Neuronal stem cell (in vitro differentiated cells): ENCODE measurements at regions not wholly inside any gene's neighbourhood (a gene's known extent, or its start where the extent isn't known, plus 50 kb on each side); places are given as distances from the start of the nearest gene placed in this dataset.

Source experiments
- DNase-seq: peaks from one replicate; pipeline ENCODE4 v3.0.0-alpha.2; 2013; ENCODE audit warnings: low spot score
- H2AFZ ChIP-seq: one replicate; pipeline ENCODE4 v1.6.1; 2013; ENCODE audit warnings: mild to moderate bottlenecking, low read length, inconsistent platforms
- H2AK5ac ChIP-seq: 2 replicates; pipeline ENCODE4 v1.6.1; 2013; ENCODE audit warnings: low read depth, mild to moderate bottlenecking, inconsistent platforms, low read length, moderate library complexity, mixed read lengths
- H2BK120ac ChIP-seq: 2 replicates; pipeline ENCODE4 v1.6.1; 2013; ENCODE audit warnings: low read depth, mild to moderate bottlenecking, inconsistent platforms, low read length, moderate library complexity, mixed read lengths
- H2BK12ac ChIP-seq: one replicate; pipeline ENCODE4 v1.6.1; 2013; ENCODE audit warnings: low read length, inconsistent platforms
- H2BK15ac ChIP-seq: 2 replicates; pipeline ENCODE4 v1.6.1; 2013; ENCODE audit warnings: mild to moderate bottlenecking, low read length, inconsistent platforms, mixed read lengths
- H2BK5ac ChIP-seq: one replicate; pipeline ENCODE4 v1.6.1; 2013; ENCODE audit warnings: inconsistent platforms, mild to moderate bottlenecking, low read length, moderate library complexity
- H3K14ac ChIP-seq: one replicate; pipeline ENCODE4 v1.6.1; 2013; ENCODE audit warnings: low read length, inconsistent platforms
- H3K18ac ChIP-seq: 2 replicates; pipeline ENCODE4 v1.6.1; 2013; ENCODE audit warnings: low read length, inconsistent platforms
- H3K23ac ChIP-seq: 2 replicates; pipeline ENCODE4 v1.6.1; 2013; ENCODE audit warnings: low read depth, mild to moderate bottlenecking, mixed read lengths, low read length, inconsistent platforms; ENCODE audit not compliant: poor library complexity
- H3K27ac ChIP-seq: replicated peaks from 3 replicates; pipeline ENCODE4 v1.5.1; 2013; ENCODE audit warnings: low read length, inconsistent platforms
- H3K27me3 ChIP-seq, 3 experiments: 2 replicates each; pipeline ENCODE4 v1.6.1; 2013; ENCODE audit warnings: low read length in 3 of 3, mild to moderate bottlenecking in 2 of 3, inconsistent platforms in 1 of 3, low read depth in 1 of 3, mixed read lengths in 1 of 3, moderate library complexity in 1 of 3; ENCODE audit not compliant: control insufficient read depth in 3 of 3, insufficient read depth in 3 of 3
- H3K36me3 ChIP-seq, 2 donors: replicated peaks in 1 of 2; 2 replicates each; pipeline ENCODE4 v1.6.1; 2013; ENCODE audit warnings: low read length in 2 of 2; ENCODE audit not compliant: control insufficient read depth in 2 of 2, insufficient read depth in 2 of 2
- H3K4ac ChIP-seq: 2 replicates; pipeline ENCODE4 v1.6.1; 2013; ENCODE audit warnings: inconsistent platforms, mild to moderate bottlenecking, low read length, moderate library complexity
- H3K4me1 ChIP-seq, 2 donors: 1 replicate in 1 of 2; 2 replicates in 1 of 2; pipeline ENCODE4 v1.6.1; 2013; ENCODE audit warnings: low read length in 2 of 2, low read depth in 1 of 2; ENCODE audit not compliant: control insufficient read depth in 2 of 2, insufficient read depth in 1 of 2
- H3K4me2 ChIP-seq: one replicate; pipeline ENCODE4 v1.6.1; 2013; ENCODE audit warnings: mild to moderate bottlenecking, low read length, inconsistent platforms; ENCODE audit not compliant: insufficient read depth, poor library complexity, severe bottlenecking
- H3K4me3 ChIP-seq, 2 donors: 2 replicates each; pipeline ENCODE4 v1.5.1; 2013; ENCODE audit warnings: low read length in 2 of 2, mild to moderate bottlenecking in 2 of 2, inconsistent platforms in 1 of 2, moderate library complexity in 1 of 2
- H3K79me1 ChIP-seq: one replicate; pipeline ENCODE4 v1.6.1; 2013; ENCODE audit warnings: low read depth, mild to moderate bottlenecking, inconsistent platforms, low read length, moderate library complexity
- H3K9ac ChIP-seq: one replicate; pipeline ENCODE4 v1.6.1; 2013; ENCODE audit warnings: mild to moderate bottlenecking, low read depth, low read length, inconsistent platforms; ENCODE audit not compliant: poor library complexity
- H3K9me3 ChIP-seq, 2 donors: replicated peaks in 1 of 2; 2 replicates each; pipeline versions ENCODE3 to v1.6.1; 2013; ENCODE audit warnings: low read length in 2 of 2, mild to moderate bottlenecking in 2 of 2, inconsistent platforms in 1 of 2, low read depth in 1 of 2, mixed read lengths in 1 of 2, moderate library complexity in 1 of 2; ENCODE audit not compliant: control insufficient read depth in 2 of 2, insufficient read depth in 1 of 2
- H4K8ac ChIP-seq: one replicate; pipeline ENCODE4 v1.6.1; 2013; ENCODE audit warnings: low read depth, mild to moderate bottlenecking, inconsistent platforms, low read length, moderate library complexity
- H4K91ac ChIP-seq: one replicate; pipeline ENCODE4 v1.6.1; 2013; ENCODE audit warnings: low read length, low read depth, mild to moderate bottlenecking, inconsistent platforms; ENCODE audit not compliant: poor library complexity
- WGBS, 2 donors: extraction: QIAGEN DNeasy Blood & Tissue Kit; methylation state at CpG; one replicate each; pipeline ENCODE4 v1.1.7; 2013; ENCODE audit warnings: missing lambda C conversion rate in 2 of 2, mixed read lengths in 1 of 2; ENCODE audit not compliant: insufficient read length in 2 of 2, insufficient replicate concordance in 1 of 2; ENCODE audit errors: extremely low coverage in 2 of 2; 5-methylcytosine and 5-hydroxymethylcytosine counted together

GRCh38 chr11:95432714-95433503 is 201.9 kb upstream of the SESN3 start:
- H3K14ac ChIP-seq = no peak overlapping the region
- H3K36me3 ChIP-seq = no peaks in the 10 kb centered on the region
- H2BK12ac ChIP-seq = no peak overlapping the region
- no peaks in the 10 kb centered on the region for H3K4me1 ChIP-seq
- H3K27me3 ChIP-seq = no peaks in the 10 kb centered on the region
- H3K4ac ChIP-seq = no peak overlapping the region
- no peak overlapping the region for H4K8ac ChIP-seq
- H2BK15ac ChIP-seq = no peak overlapping the region
- no peak overlapping the region for H3K4me2 ChIP-seq
- H2BK120ac ChIP-seq = no peak overlapping the region
- no CpG with 5 or more reads among the region's 4 CpGs for WGBS, 2 donors
- H3K9me3 ChIP-seq = no peaks in the 10 kb centered on the region
- H3K23ac ChIP-seq = no peak overlapping the region
- no peak overlapping the region for H4K91ac ChIP-seq
- H3K9ac ChIP-seq = no peak overlapping the region
- no peak overlapping the region for H2AK5ac ChIP-seq
- no peak overlapping the region for H3K18ac ChIP-seq
- no peak overlapping the region for H2BK5ac ChIP-seq
- H2AFZ ChIP-seq = no peak overlapping the region
- no peak for DNase-seq
- H3K27ac ChIP-seq = no peak overlapping the region
- no peaks in the 10 kb centered on the region for H3K79me1 ChIP-seq
- H3K4me3 ChIP-seq = no peak overlapping the region

- Histone ChIP-seq H3K79me1 (no peaks in the 10 kb centered on the region), H2AFZ (no peak overlapping the region), H3K27ac (no peak overlapping the region), H4K91ac (no peak overlapping the region), H4K8ac (no peak overlapping the region), H3K27me3 (no peaks in the 10 kb centered on the region), H2BK120ac (no peak overlapping the region), H3K14ac (no peak overlapping the region), H2BK15ac (no peak overlapping the region), H3K18ac (no peak overlapping the region), H3K9ac (no peak overlapping the region), H3K4me3 (no peak overlapping the region), H3K4ac (no peak overlapping the region), H3K23ac (no peak overlapping the region), H3K4me2 (no peak overlapping the region), H3K4me1 (no peaks in the 10 kb centered on the region), H3K9me3 (no peaks in the 10 kb centered on the region), H2BK5ac (no peak overlapping the region), H2BK12ac (no peak overlapping the region), H3K36me3 (no peaks in the 10 kb centered on the region), H2AK5ac (no peak overlapping the region)
- no peak for DNase-seq
- no CpG with 5 or more reads among the region's 1 CpG for WGBS, 2 donors
Measured at GRCh38 chr11:95429376-95429907, 198.4 kb upstream of the SESN3 start.

GRCh38 chr11:95426823-95427462 is 195.9 kb upstream of the SESN3 start:
- Histone ChIP-seq H3K4me3 (no peak overlapping the region), H3K4ac (no peak overlapping the region), H3K27ac (no peak overlapping the region), H3K4me1 (no peaks in the 10 kb centered on the region), H3K23ac (no peak overlapping the region), H4K91ac (no peak overlapping the region), H3K4me2 (no peak overlapping the region), H4K8ac (no peak overlapping the region), H3K18ac (no peak overlapping the region), H3K79me1 (no peaks in the 10 kb centered on the region), H3K9me3 (no peaks in the 10 kb centered on the region), H3K27me3 (no peaks in the 10 kb centered on the region), H3K9ac (no peak overlapping the region), H2BK5ac (no peak overlapping the region), H2BK12ac (no peak overlapping the region), H2BK120ac (no peak overlapping the region), H3K14ac (no peak overlapping the region), H2BK15ac (no peak overlapping the region), H2AFZ (no peak overlapping the region), H3K36me3 (no peaks in the 10 kb centered on the region), H2AK5ac (no peak overlapping the region)
- no CpG with 5 or more reads among the region's 5 CpGs for WGBS, 2 donors
- DNase-seq = no peak

GRCh38 chr11:95419915-95420314 is 188.9 kb upstream of the SESN3 start:
- no peak for DNase-seq
- no peak overlapping the region for H2BK5ac ChIP-seq
- H4K8ac ChIP-seq = no peak overlapping the region
- peaks cover 0 to 4% (median 0%) of the 10 kb centered on the region in 3 experiments for H3K27me3 ChIP-seq
- H4K91ac ChIP-seq = no peak overlapping the region
- no peak overlapping the region for H2BK120ac ChIP-seq
- H3K18ac ChIP-seq = no peak overlapping the region
- no peak overlapping the region for H2BK15ac ChIP-seq
- H3K36me3 ChIP-seq = no peaks in the 10 kb centered on the region
- H3K4me2 ChIP-seq = no peak overlapping the region
- no peak overlapping the region for H3K27ac ChIP-seq
- no peak overlapping the region for H2BK12ac ChIP-seq
- no peak overlapping the region for H3K14ac ChIP-seq
- WGBS, 2 donors = no CpG with 5 or more reads among the region's 2 CpGs
- peaks cover 0 to 4% of the 10 kb centered on the region in 2 donors for H3K4me1 ChIP-seq
- H3K4ac ChIP-seq = no peak overlapping the region
- no peaks in the 10 kb centered on the region for H3K9me3 ChIP-seq
- no peak overlapping the region for H3K9ac ChIP-seq
- H3K79me1 ChIP-seq = no peaks in the 10 kb centered on the region
- H2AFZ ChIP-seq = no peak overlapping the region
- no peak overlapping the region for H3K23ac ChIP-seq
- H2AK5ac ChIP-seq = no peak overlapping the region
- H3K4me3 ChIP-seq = no peak overlapping the region
